GM18505 (cell line): ENCODE measurements at regions not wholly inside any gene's neighbourhood (a gene's known extent, or its start where the extent isn't known, plus 50 kb on each side); places are given as distances from the start of the nearest gene placed in this dataset.
"Not testable (repeated sequence)": the region's sequence is repeated elsewhere in the genome, so short reads cannot be mapped to it uniquely, and the experiment has no call there.

Experiments
- ATAC-seq: cut with Tn5 transposase; IDR thresholded peaks from one replicate; pipeline ENCODE4 v1.9.1; 2021; ENCODE audit not compliant: unreplicated experiment
- POLR2A ChIP-seq: IDR thresholded peaks from 4 replicates; pipeline ENCODE4 v1.6.1; 2011; ENCODE audit warnings: borderline replicate concordance; ENCODE audit not compliant: insufficient read depth, insufficient read length; ENCODE audit errors: extremely low read depth

DNA sequence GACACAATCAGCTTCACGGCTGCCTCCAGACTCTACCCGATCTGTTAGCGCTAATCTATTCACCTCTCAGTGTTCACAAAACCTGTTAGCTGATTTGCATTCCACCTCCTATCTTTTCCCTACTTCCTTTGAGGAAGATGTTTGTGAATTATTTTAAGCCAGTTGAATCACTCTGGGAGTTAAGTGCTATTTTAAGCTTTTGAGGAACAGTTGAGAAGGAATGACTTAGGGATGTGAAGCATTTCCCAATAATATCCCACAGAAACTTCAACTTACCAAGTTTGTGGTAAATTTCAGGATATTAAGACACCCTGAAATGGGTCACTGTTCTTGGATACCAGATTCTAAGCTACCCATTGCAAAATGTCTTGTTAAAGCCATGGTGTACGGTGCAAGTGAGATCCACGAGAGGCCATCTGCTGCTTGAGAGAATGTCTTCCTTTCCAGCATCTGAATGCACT lies 145.2 kb upstream of the CITED2 start:
- no peak for ATAC-seq
- no peak for TF ChIP-seq POLR2A

GRCh38 chr6:139519097-139519496 lies 144.6 kb upstream of the CITED2 start:
- no peak for ATAC-seq
- no peak for TF ChIP-seq POLR2A

- no peak for ATAC-seq
- no peak for TF ChIP-seq POLR2A
Observed at GRCh38 chr6:139518556-139519091, 144.2 kb upstream of the CITED2 start.

DNA sequence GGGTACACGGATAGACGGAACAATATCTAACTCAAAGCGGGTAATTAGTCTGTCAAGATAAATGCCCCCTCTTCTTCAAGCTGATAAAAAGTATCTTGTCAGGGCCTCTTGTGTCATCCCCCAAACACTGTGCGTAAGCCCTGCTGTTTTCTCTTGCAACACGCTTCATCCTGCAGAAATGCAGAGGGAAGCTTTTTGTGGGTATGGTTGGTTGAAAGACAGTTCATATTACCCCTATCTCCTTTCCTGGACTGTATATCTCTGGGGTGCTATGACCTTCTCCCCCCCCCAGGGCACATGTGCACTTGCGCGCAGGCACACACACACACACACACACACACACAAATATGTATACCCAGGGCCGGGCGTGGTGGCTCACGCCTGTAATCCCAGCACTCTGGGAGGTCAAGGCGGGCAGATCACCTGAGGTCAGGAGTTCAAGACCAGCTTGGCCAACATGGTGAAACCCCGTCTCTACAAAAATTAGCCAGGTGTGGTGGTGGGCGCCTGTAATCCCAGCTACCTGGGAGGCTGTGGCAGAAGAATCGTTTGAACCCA lies 143.6 kb upstream of the CITED2 start:
- ATAC-seq = not testable (repeated sequence)

- no peak for ATAC-seq
- no peak for TF ChIP-seq POLR2A
Observed at GRCh38 chr6:139515511-139515910, 141.1 kb upstream of the CITED2 start.

DNA sequence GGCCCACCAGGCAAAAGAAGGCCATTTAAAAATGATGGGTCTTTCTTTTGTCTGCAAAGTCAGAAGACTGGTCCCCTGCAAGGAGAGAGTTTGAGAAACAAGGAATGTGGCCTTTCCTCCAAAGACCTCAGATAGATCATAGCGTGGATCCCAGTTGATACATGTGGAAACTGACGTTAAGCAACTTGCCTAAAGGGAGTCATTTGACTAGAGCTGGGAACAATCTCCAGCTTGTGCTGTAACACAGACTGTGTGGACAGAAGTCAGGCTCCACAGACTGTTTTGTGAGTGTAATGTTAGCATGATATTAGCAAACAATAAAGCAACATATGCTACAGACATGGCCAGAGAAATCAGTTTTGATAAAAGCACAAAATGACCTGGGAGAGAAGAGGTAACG lies 140.4 kb upstream of the CITED2 start:
- no peak for TF ChIP-seq POLR2A
- ATAC-seq = no peak

DNA sequence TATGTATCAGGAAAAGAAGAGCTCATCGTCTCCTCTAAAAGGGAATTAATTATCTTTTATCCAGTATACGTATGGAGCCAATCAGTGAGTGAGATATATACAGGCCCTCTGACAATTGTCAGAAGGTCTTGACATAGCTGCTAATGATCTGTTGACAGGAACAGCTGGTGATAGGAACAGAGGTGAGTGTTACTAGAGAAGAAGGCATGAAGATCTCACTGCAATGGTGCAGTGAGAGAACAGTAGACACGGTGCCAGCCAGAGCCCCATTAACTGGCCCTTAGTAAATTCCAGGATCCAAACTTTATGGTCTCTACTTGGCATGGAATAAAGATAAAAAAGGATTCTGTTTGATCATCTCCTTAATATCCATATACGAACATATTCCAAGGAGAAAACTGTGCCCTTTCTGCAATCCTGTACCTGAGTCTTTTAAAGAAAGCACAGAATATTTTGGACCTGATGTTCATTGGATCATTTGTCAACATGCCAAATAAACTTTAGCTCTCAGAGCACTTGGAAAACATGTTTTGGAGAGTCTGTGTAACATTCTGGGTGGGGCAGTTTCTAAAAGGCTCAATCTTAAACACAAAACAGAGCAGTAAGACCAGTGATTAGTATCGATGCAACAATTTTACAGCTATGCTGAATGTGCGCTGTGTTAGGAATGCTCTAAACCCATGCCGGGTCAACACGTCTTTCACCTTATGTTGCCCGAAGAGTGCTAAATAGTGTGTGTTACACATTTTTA lies 135.8 kb upstream of the CITED2 start:
- TF ChIP-seq POLR2A = no peak
- ATAC-seq = no peak

DNA sequence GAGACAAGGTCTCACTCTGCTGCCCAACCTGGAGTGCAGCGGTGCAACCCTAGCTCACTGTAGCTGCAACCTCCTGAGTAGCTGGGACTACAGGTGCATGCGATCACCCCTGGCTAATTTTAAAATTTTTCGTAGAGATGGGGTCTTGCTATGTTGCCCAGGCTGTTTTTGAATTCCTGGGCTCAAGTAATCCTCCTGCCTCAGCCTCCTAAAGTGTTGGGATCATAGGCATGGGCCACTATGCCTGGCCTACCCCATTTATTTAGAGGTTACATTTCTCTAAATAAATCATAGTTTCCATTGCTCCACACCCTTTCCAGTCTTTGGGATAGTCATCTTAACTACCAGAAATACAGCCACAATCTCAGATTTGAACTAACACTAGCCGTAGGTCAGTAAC lies 134.7 kb upstream of the CITED2 start:
- no peak for TF ChIP-seq POLR2A
- ATAC-seq = no peak

DNA sequence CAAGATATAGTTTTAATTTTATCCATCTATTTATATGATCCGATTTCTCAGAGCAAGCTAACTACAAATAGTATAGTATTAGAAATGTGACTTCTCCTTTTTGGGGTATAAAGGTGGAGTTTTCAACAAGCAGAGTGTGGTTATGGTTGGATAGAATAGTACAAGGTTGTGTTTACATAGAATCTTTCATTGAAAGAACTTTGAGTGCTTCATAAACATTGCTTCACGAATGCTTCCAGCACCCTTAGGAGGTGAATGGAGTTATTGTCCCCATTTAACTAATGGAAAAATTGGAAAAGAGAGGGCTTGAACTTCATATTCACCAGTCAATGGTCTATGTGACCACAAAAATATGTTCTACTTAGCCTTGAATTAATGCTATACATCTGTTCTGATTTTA lies 134.1 kb upstream of the CITED2 start:
- ATAC-seq = no peak

GRCh38 chr6:139508023-139508422 lies 133.6 kb upstream of the CITED2 start:
- no peak for ATAC-seq
- no peak for TF ChIP-seq POLR2A

More for the DNA sequence above, 134.1 kb upstream of the CITED2 start:
- no peak for TF ChIP-seq POLR2A

- no peak for ATAC-seq
- no peak for TF ChIP-seq POLR2A
Observed at GRCh38 chr6:139500977-139501376, 126.5 kb upstream of the CITED2 start.

DNA sequence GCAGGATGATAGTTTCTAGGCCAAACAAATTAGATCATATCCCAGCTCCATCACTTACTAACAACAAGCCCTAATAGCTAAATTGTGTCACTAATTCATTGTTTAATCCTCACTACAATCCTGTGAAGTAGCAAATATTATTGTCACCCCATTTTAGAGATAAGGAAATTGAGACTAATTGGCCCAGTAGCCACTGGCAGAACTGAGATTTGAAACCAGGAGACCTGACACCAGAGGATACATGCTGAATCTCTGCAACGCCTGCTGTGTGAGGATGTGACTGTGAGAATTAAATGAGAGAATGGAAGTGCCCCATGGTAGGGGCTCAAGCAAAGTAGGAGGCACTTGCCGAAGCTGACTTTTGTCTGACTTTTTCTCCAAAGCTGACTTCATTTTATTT lies 124.3 kb upstream of the CITED2 start:
- TF ChIP-seq POLR2A = no peak
- ATAC-seq = no peak

- no peak for ATAC-seq
- no peak for TF ChIP-seq POLR2A
Observed at GRCh38 chr6:139497345-139497961, 123.0 kb upstream of the CITED2 start.
